ENCODE measurements at regions not wholly inside any gene's neighbourhood (a gene's known extent, or its start where the extent isn't known, plus 50 kb on each side); places are given as distances from the start of the nearest gene placed in this dataset.

DNA sequence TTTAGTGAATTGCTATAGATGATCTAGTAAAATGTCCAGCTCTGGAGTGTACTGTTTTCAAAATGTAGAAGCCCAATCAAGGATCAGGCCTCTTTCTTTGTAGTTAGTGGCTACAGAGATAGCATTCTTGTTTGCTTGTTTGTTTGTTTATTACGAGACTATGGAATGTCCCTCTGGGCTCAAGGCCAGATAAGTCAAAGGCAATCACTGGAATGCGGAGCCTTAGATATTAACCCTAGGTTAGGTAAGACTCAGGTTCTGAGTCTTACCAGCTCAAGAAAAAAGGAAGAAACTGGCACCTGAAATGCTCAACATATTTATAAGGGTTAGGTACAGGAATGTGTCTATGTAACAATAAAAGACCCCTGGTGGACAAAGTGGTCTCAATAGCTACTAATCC is 261.5 kb downstream of the SLC7A11 start:
- no peaks in the 10 kb centered on the region for H3K36me3 ChIP-seq
- TF ChIP-seq CTCF (IDR thresholded peaks at IDR 0.05) (no peak), POLR2A (IDR thresholded peaks at IDR 0.05) (no peak)
- no peaks in the 10 kb centered on the region for H3K4me1 ChIP-seq
- no peak overlapping the region for H3K27ac ChIP-seq
- DNase-seq, result no peak
- no peaks in the 10 kb centered on the region for H3K9me3 ChIP-seq
- no peaks in the 10 kb centered on the region for H3K27me3 ChIP-seq
- no peak overlapping the region for H3K4me3 ChIP-seq

- no peak for DNase-seq
- Histone ChIP-seq H3K27me3 (no peaks in the 10 kb centered on the region), H3K27ac (no peak overlapping the region), H3K36me3 (no peaks in the 10 kb centered on the region), H3K4me1 (no peaks in the 10 kb centered on the region), H3K4me3 (no peak overlapping the region), H3K9me3 (no peaks in the 10 kb centered on the region)
- TF ChIP-seq POLR2A (IDR thresholded peaks at IDR 0.05), result no peak
- TF ChIP-seq CTCF (IDR thresholded peaks at IDR 0.05), result no peak
Observed at GRCh38 chr4:137979938-137980337, 262.2 kb downstream of the SLC7A11 start.

GRCh38 chr4:137968956-137969678 is 273.0 kb downstream of the SLC7A11 start:
- H3K36me3 ChIP-seq, result no peaks in the 10 kb centered on the region
- TF ChIP-seq CTCF (IDR thresholded peaks at IDR 0.05), result no peak
- no peak for TF ChIP-seq POLR2A (IDR thresholded peaks at IDR 0.05)
- no peaks in the 10 kb centered on the region for H3K27me3 ChIP-seq
- H3K27ac ChIP-seq, result no peak overlapping the region
- DNase-seq, result no peak
- H3K9me3 ChIP-seq, result no peaks in the 10 kb centered on the region
- H3K4me1 ChIP-seq, result no peaks in the 10 kb centered on the region
- H3K4me3 ChIP-seq, result no peak overlapping the region

DNA sequence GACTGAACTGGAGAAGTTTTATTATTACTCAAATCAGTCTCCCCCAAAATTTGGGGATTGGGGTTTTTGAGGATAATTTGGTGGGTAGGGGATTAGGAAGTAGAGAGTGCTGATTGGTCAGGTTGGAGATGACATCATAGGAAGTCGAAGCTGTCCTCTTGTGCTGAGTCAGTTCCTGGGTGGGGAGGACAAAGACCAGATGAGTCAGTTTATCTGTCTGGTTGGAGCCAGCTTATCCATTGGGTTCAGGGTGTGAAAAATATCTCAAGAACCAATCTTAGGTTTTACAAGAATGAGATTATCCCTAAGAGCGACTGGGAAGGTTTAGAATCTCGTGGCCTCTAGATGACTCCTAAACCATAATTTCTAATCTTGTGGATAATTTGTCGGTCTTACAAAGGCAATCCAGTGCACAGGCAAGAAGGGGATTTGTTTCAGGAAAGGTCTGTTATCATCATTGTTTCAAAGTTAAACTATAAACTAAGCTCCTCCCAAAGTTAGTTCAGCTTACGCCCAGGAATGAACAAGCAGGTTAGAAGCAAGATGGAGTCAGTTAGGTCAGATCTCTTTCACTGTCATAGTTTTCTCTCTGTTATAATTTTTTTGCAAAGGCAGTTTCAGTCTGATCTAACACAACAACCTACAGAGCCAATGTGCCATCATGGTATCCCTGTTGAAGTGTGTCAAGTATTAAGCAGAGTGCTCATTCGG is 274.5 kb downstream of the SLC7A11 start:
- H3K4me3 ChIP-seq, result no peak overlapping the region
- no peaks in the 10 kb centered on the region for H3K9me3 ChIP-seq
- no peak for TF ChIP-seq CTCF (IDR thresholded peaks at IDR 0.05)
- TF ChIP-seq POLR2A (IDR thresholded peaks at IDR 0.05), result no peak
- no peak overlapping the region for H3K27ac ChIP-seq
- no peaks in the 10 kb centered on the region for H3K36me3 ChIP-seq
- H3K27me3 ChIP-seq, result no peaks in the 10 kb centered on the region
- H3K4me1 ChIP-seq, result no peaks in the 10 kb centered on the region
- DNase-seq, result no peak

GRCh38 chr4:137966504-137966903 is 275.6 kb downstream of the SLC7A11 start:
- Histone ChIP-seq H3K27ac (no peak overlapping the region), H3K4me1 (no peaks in the 10 kb centered on the region), H3K27me3 (no peaks in the 10 kb centered on the region), H3K9me3 (no peaks in the 10 kb centered on the region), H3K4me3 (no peak overlapping the region), H3K36me3 (no peaks in the 10 kb centered on the region)
- no peak for DNase-seq
- TF ChIP-seq CTCF (IDR thresholded peaks at IDR 0.05) (no peak), POLR2A (IDR thresholded peaks at IDR 0.05) (no peak)
